HL-60 (cell line): ENCODE measurements at regions not wholly inside any gene's neighbourhood (a gene's known extent, or its start where the extent isn't known, plus 50 kb on each side); places are given as distances from the start of the nearest gene placed in this dataset.

ENCODE experiments used
- CTCF ChIP-seq: IDR thresholded peaks from one replicate; pipeline ENCODE4 v1.5.1; 2011; ENCODE audit warnings: low read length, control low read depth, inconsistent platforms; ENCODE audit not compliant: insufficient read depth
- POLR2AphosphoS5 ChIP-seq: IDR thresholded peaks from 2 replicates; pipeline ENCODE4 v1.6.1; 2012; ENCODE audit warnings: low read depth
- REST ChIP-seq: IDR thresholded peaks from 2 replicates; pipeline ENCODE4 v1.6.1; 2012; ENCODE audit warnings: low read depth; ENCODE audit not compliant: insufficient replicate concordance

- TF ChIP-seq CTCF, result no peak
- no peak for TF ChIP-seq POLR2AphosphoS5
- TF ChIP-seq REST, result no peak
These were observed 292.4 kb upstream of the VWC2 start for GRCh38 chr7:49481075-49481474.
